Stimulated activated naive B cell treated with anti-CD40 and anti-IgM and Interleukin-4, amounts not matched to agents 10 μg/mL and 1 μg/mL and 100 μg/mL, for 72 hours (primary cell): ENCODE measurements at regions not wholly inside any gene's neighbourhood (a gene's known extent, or its start where the extent isn't known, plus 50 kb on each side); places are given as distances from the start of the nearest gene placed in this dataset.
"Not testable (repeated sequence)": the region's sequence is repeated elsewhere in the genome, so short reads cannot be mapped to it uniquely, and the experiment has no call there.

Experiments
- ATAC-seq, 2 donors: fragments of 150-1000 bp; cut with Tn5 transposase; replicated peaks; 2 replicates each; pipeline ENCODE4 v1.10.0; 2021; ENCODE audit warnings: moderate library complexity in 1 of 2
- DNase-seq: peaks from one replicate; pipeline ENCODE4 v3.0.0; 2021
- H3K27ac Mint-ChIP-seq: one replicate; pipeline ENCODE4 v1.8.0; 2022; ENCODE audit warnings: mild to moderate bottlenecking, mixed read lengths
- H3K27me3 Mint-ChIP-seq, 2 donors: one replicate each; pipeline ENCODE4 v1.8.0; 2022; ENCODE audit warnings: mixed read lengths in 2 of 2
- H3K36me3 Mint-ChIP-seq, 2 donors: one replicate each; pipeline ENCODE4 v1.8.0; 2022; ENCODE audit warnings: mixed read lengths in 2 of 2, mild to moderate bottlenecking in 1 of 2
- H3K4me1 Mint-ChIP-seq, 2 donors: one replicate each; pipeline ENCODE4 v1.8.0; 2022; ENCODE audit warnings: mixed read lengths in 2 of 2, mild to moderate bottlenecking in 1 of 2
- H3K4me3 Mint-ChIP-seq, 2 donors: one replicate each; pipeline ENCODE4 v1.8.0; 2022; ENCODE audit warnings: mild to moderate bottlenecking in 2 of 2, mixed read lengths in 2 of 2, moderate library complexity in 1 of 2
- H3K9me3 Mint-ChIP-seq, 2 donors: one replicate each; pipeline ENCODE4 v1.8.0; 2022; ENCODE audit warnings: mixed read lengths in 2 of 2, mild to moderate bottlenecking in 1 of 2

DNA sequence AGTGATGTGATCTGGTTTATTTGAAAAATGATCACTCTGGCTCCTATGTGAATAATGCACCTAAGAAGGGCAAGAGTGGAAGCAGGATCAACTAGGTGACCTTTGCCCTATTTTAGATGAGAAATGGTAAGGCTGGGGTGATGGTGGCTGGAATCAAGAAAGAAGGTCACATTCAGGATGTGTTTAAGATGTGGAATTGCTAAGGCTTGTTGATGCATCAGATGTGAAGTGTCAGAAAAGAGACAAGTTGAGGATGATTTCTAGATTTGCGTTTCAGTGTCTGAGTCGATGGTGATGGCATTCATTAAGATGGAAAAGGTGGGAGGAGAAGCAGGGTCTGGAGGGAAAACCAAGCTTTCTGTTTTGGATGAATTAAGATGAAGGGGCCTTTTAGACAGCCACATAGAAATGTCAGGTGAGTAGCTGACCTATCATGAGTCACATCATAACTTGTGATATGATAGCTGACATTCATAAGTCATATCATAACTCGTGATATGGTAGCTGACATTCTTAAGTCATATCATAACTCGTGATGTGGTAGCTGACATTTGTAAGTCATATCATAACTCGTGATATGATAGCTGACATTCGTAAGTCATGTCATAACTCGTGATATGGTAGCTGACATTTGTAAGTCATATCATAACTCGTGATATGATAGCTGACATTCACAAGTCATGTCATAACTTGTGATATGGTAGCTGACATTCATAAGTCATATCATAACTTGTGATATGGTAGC is 101.2 kb upstream of the SEC11C start:
- H3K27me3 Mint-ChIP-seq = no peaks in the 10 kb centered on the region
- ATAC-seq (peak; percentile 33 to 62), DNase-seq (no peak)
- peaks cover 21 to 35% of the 10 kb centered on the region in 2 donors for H3K4me1 Mint-ChIP-seq
- H3K9me3 Mint-ChIP-seq = peaks cover 5 to 17% of the 10 kb centered on the region in 2 donors
- peaks cover 6 to 16% of the 10 kb centered on the region in 2 donors for H3K36me3 Mint-ChIP-seq
- peak overlapping the region in 1 of 2 donors; percentile 36 for H3K4me3 Mint-ChIP-seq
- H3K27ac Mint-ChIP-seq = peak overlapping the region; percentile 94

- Mint-ChIP-seq H3K27ac (peak overlapping the region; percentile 94), H3K36me3 (peaks cover 6 to 16% of the 10 kb centered on the region in 2 donors), H3K9me3 (peaks cover 5 to 17% of the 10 kb centered on the region in 2 donors), H3K4me1 (peaks cover 21 to 35% of the 10 kb centered on the region in 2 donors)
- not testable (repeated sequence) for H3K27me3 Mint-ChIP-seq, DNase-seq, ATAC-seq, H3K4me3 Mint-ChIP-seq
Observed at GRCh38 chr18:59039040-59039320, 100.7 kb upstream of the SEC11C start.

DNA sequence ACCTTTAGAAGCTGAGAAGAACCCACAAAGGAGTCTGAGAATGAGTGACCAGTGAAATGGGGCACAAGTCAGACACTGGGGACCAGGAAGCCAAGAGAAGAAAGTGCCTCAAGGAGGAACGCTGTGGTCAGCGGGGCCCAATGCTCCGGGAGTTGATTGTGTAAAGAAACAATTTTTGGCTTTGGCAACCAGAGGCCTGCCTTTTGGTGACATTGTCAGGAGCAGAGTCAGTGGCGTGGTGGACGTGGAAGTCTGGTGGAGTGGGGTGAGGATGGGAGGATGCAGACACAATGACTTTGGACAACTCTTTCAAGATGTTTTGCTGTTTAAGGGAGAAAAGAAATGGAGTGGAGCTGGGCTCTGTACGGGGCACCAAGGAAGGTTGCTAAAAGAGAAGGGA is 100.2 kb upstream of the SEC11C start:
- H3K27me3 Mint-ChIP-seq = no peaks in the 10 kb centered on the region
- peaks cover 5 to 17% of the 10 kb centered on the region in 2 donors for H3K9me3 Mint-ChIP-seq
- peak overlapping the region in 1 of 2 donors; percentile 26 for H3K4me3 Mint-ChIP-seq
- peak overlapping the region; percentile 94 for H3K27ac Mint-ChIP-seq
- H3K4me1 Mint-ChIP-seq = peaks cover 21 to 35% of the 10 kb centered on the region in 2 donors
- peaks cover 6 to 16% of the 10 kb centered on the region in 2 donors for H3K36me3 Mint-ChIP-seq
- DNase-seq (no peak), ATAC-seq (no peak)

DNA sequence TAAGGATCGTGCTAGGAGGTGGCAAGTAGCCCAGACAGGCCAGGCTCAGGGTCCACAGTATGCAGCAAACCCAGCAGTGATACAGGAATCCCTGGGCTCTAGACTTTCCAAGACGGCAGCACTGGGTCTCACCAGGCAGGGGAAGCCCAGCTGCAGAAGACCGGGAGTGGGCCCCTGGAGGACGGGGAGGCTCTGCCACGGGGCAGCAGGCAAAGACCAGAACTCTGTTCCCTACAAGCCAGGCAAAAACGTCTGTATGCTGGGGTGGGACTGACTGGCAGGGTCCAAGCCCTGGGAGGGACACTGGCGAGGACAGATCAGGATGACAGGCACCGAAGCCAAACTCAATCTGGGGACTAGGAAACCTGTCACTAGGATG is 98.9 kb upstream of the SEC11C start:
- Mint-ChIP-seq H3K27ac (peak overlapping the region; percentile 10), H3K27me3 (no peaks in the 10 kb centered on the region), H3K4me3 (peak overlapping the region in 1 of 2 donors; percentile 8), H3K36me3 (peaks cover 6 to 16% of the 10 kb centered on the region in 2 donors), H3K9me3 (peaks cover 5 to 17% of the 10 kb centered on the region in 2 donors), H3K4me1 (peaks cover 21 to 28% of the 10 kb centered on the region in 2 donors)
- ATAC-seq = no peak
- no peak for DNase-seq

DNA sequence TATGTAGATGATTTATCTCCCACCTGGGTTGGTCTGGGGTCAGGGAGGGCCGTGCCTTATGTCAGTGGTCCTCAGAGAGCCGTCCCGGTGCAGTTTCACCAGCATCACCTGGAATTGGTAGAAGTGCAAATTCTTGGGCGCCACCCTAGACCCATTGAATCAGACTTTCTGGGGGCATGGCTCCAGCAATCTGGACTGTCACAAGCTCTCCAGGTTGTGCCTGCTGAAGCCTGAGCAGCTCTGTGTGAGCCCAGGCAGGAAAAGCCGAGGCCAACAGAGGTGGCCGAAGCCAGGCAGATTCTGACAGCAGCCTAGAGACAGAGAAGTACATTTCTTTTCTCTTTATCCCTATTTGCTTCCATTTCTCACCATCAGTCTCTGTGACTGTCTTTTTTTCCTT is 98.4 kb upstream of the SEC11C start:
- Mint-ChIP-seq H3K27ac (no peak overlapping the region), H3K27me3 (no peaks in the 10 kb centered on the region), H3K36me3 (peaks cover 6 to 16% of the 10 kb centered on the region in 2 donors), H3K4me3 (no peak overlapping the region), H3K4me1 (peaks cover 21 to 28% of the 10 kb centered on the region in 2 donors), H3K9me3 (peaks cover 5 to 17% of the 10 kb centered on the region in 2 donors)
- DNase-seq (no peak), ATAC-seq (no peak)

DNA sequence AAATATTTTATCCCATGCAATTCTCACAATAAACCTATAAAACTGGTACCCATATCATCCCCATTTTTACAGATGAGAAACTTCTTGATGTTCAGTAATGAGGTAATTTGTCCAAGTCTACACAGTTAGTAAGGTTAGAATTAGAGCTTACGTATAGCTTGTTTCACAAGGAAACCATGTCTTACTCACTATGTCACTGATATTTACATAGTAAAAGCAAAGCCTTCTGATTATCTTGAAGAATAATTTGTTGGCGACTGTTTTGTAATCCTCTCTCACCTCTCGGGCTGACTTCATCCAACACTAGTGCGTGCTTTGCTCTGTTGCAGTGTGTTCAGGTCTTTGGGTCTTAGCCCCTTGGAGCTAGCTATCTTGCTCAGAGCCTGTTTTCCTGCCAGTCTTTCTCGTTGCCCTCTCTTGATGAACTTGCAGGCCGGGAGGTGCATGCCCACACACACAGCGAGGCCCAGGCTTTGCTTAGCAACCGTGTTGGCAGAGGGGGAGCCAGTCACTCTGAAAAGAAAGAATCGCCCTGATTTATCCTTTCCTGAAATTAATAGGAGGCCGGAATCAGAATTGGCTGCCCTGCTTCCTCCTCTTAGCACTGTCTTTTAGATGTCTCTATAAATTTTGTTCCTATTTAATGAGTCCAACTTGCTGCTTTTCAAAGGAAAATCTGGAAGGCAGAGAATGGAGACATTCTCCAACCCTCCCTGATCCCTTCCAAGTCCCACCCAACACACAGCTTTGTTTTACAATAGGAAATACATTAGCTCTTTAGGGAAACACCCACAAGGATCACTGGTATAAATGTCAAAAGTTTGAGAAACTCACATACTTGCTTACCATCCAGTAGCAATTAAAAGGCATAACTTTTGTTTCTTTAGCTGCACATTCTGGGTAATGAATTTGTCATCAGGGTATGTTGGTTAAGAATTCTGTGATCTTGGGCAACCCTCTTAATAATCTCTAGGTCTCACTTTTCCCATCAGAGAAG is 97.6 kb upstream of the SEC11C start:
- Mint-ChIP-seq H3K27ac (peak overlapping the region; percentile 52), H3K9me3 (peaks cover 5 to 17% of the 10 kb centered on the region in 2 donors), H3K27me3 (peaks cover 0 to 3% of the 10 kb centered on the region in 2 donors), H3K36me3 (peaks cover 6 to 16% of the 10 kb centered on the region in 2 donors), H3K4me3 (no peak overlapping the region), H3K4me1 (peaks cover 21 to 28% of the 10 kb centered on the region in 2 donors)
- ATAC-seq (no peak), DNase-seq (no peak)

DNA sequence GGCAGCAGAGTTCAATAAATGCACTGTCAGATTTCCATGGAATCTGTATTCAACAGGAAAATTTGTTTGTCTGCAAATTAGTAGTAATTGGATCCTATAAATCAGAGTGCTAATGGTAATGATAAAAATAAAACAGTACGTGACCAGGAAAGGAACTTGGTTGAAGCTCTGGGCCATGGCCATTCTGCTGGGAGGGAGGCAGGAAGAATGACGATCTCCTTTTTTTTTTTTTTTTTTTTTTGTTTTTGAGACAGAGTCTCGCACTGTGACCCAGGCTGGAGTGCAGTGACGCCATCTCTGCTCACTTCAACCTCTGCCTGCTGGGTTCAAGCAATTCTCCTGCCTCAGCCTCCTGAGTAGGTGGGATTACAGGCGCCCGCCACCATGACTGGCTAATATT is 94.8 kb upstream of the SEC11C start:
- Mint-ChIP-seq H3K4me1 (peaks cover 8 to 18% of the 10 kb centered on the region in 2 donors), H3K4me3 (no peak overlapping the region), H3K27me3 (peaks cover 0 to 4% of the 10 kb centered on the region in 2 donors), H3K9me3 (no peaks in the 10 kb centered on the region), H3K36me3 (peaks cover 0 to 2% of the 10 kb centered on the region in 2 donors), H3K27ac (no peak overlapping the region)
- no peak for ATAC-seq
- no peak for DNase-seq

GRCh38 chr18:59047321-59048047 is 92.2 kb upstream of the SEC11C start:
- peaks cover 0 to 4% of the 10 kb centered on the region in 2 donors for H3K27me3 Mint-ChIP-seq
- H3K4me1 Mint-ChIP-seq = peaks cover 15 to 34% of the 10 kb centered on the region in 2 donors
- H3K9me3 Mint-ChIP-seq = no peaks in the 10 kb centered on the region
- peaks cover 0 to 4% of the 10 kb centered on the region in 2 donors for H3K36me3 Mint-ChIP-seq
- no peak for DNase-seq
- H3K27ac Mint-ChIP-seq = no peak overlapping the region
- no peak for ATAC-seq
- H3K4me3 Mint-ChIP-seq = no peak overlapping the region

DNA sequence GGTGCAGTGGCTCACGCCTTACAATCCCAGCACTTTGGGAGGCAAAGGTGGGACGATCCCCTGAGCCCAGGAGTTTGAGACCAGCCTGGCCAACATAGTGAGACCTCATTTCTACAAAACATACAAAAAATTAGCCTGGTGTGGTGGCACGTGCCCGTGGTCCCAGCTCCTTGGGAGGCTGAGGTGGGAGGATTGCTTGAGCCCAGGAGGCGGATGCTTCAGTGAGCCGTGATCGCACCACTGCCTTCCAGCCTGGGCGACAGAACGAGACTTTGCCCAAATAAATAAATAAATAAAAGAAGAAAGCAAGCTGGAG is 91.7 kb upstream of the SEC11C start:
- peaks cover 0 to 4% of the 10 kb centered on the region in 2 donors for H3K27me3 Mint-ChIP-seq
- H3K36me3 Mint-ChIP-seq = peaks cover 1 to 4% of the 10 kb centered on the region in 2 donors
- peaks cover 0 to 1% of the 10 kb centered on the region in 2 donors for H3K9me3 Mint-ChIP-seq
- ATAC-seq (no peak), DNase-seq (no peak)
- H3K4me3 Mint-ChIP-seq = no peak overlapping the region
- peaks cover 17 to 34% of the 10 kb centered on the region in 2 donors for H3K4me1 Mint-ChIP-seq
- H3K27ac Mint-ChIP-seq = no peak overlapping the region

DNA sequence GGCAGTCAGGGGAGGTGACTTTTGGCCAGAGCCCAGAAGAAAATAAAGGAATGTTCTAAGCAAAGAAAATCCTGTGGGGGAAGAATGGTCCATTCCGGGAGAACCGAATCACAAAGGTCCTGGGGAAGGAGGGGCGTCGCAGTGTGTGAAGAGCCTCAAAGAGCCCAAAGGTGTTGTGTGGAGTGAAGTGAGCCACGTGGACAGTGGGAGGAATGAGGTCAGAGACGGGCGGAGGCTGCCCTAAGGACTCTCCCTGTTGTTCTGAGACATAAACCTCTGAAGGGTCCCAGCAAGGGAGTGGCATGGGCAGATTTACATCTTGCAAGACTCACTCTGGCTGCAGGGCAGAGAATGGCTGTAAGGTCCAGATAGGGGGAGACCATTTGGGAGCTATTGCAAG is 91.3 kb upstream of the SEC11C start:
- H3K27ac Mint-ChIP-seq = no peak overlapping the region
- H3K9me3 Mint-ChIP-seq = peaks cover 0 to 1% of the 10 kb centered on the region in 2 donors
- H3K4me3 Mint-ChIP-seq = no peak overlapping the region
- no peak for ATAC-seq
- H3K36me3 Mint-ChIP-seq = peaks cover 2 to 4% of the 10 kb centered on the region in 2 donors
- peaks cover 0 to 4% of the 10 kb centered on the region in 2 donors for H3K27me3 Mint-ChIP-seq
- peaks cover 18 to 34% of the 10 kb centered on the region in 2 donors for H3K4me1 Mint-ChIP-seq
- no peak for DNase-seq

GRCh38 chr18:59049721-59050660 is 89.7 kb upstream of the SEC11C start:
- ATAC-seq = peak; percentile 36
- no peak overlapping the region for H3K4me3 Mint-ChIP-seq
- H3K27ac Mint-ChIP-seq = peak overlapping the region; percentile 66
- peaks cover 0 to 4% of the 10 kb centered on the region in 2 donors for H3K27me3 Mint-ChIP-seq
- peaks cover 0 to 1% of the 10 kb centered on the region in 2 donors for H3K9me3 Mint-ChIP-seq
- peaks cover 2 to 4% of the 10 kb centered on the region in 2 donors for H3K36me3 Mint-ChIP-seq
- H3K4me1 Mint-ChIP-seq = peaks cover 18 to 34% of the 10 kb centered on the region in 2 donors
- no peak for DNase-seq

GRCh38 chr18:59050661-59051057 is 89.0 kb upstream of the SEC11C start:
- H3K27ac Mint-ChIP-seq = peak overlapping the region; percentile 49
- H3K4me1 Mint-ChIP-seq = peaks cover 18 to 34% of the 10 kb centered on the region in 2 donors
- H3K4me3 Mint-ChIP-seq = no peak overlapping the region
- ATAC-seq (peak; percentile 70 to 80), DNase-seq (no peak)
- peaks cover 0 to 4% of the 10 kb centered on the region in 2 donors for H3K27me3 Mint-ChIP-seq
- peaks cover 2 to 4% of the 10 kb centered on the region in 2 donors for H3K36me3 Mint-ChIP-seq
- peaks cover 0 to 1% of the 10 kb centered on the region in 2 donors for H3K9me3 Mint-ChIP-seq
